ENCODE measurements at regions not wholly inside any gene's neighbourhood (a gene's known extent, or its start where the extent isn't known, plus 50 kb on each side); places are given as distances from the start of the nearest gene placed in this dataset.

DNA sequence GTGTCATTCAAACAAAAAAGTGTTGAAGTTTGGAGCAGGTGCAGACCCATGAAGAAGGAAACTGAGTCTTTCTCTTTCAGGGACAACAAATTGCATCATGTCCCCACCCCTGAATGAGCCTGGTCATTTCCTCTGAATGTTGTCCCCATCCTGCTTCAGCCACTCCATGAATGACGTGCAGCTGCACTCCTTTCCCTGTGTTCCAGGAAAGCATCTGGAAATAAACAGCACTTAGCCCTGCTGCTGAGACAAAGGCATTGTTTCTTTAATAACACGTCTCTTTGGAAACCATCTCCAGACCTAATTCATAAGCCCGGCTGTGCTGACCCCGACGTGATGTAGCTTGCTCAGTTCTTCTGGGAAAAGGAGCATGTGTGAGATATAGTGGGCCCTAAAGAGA lies 682.3 kb downstream of the BRINP1 start:
- TF ChIP-seq, protein P1, sequence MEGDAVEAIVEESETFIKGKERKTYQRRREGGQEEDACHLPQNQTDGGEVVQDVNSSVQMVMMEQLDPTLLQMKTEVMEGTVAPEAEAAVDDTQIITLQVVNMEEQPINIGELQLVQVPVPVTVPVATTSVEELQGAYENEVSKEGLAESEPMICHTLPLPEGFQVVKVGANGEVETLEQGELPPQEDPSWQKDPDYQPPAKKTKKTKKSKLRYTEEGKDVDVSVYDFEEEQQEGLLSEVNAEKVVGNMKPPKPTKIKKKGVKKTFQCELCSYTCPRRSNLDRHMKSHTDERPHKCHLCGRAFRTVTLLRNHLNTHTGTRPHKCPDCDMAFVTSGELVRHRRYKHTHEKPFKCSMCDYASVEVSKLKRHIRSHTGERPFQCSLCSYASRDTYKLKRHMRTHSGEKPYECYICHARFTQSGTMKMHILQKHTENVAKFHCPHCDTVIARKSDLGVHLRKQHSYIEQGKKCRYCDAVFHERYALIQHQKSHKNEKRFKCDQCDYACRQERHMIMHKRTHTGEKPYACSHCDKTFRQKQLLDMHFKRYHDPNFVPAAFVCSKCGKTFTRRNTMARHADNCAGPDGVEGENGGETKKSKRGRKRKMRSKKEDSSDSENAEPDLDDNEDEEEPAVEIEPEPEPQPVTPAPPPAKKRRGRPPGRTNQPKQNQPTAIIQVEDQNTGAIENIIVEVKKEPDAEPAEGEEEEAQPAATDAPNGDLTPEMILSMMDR (IDR thresholded peaks at IDR 0.05) = no peak
- no peak for TF ChIP-seq POLR2A (IDR thresholded peaks at IDR 0.05; ENCODE audit: low read depth)

All from esophagus muscularis mucosa (tissue), 3 donors.